ENCODE measurements at regions not wholly inside any gene's neighbourhood (a gene's known extent, or its start where the extent isn't known, plus 50 kb on each side); places are given as distances from the start of the nearest gene placed in this dataset.

- Histone ChIP-seq H3K9me3 (ENCODE audit: low read length) (no peaks in the 10 kb centered on the region), H3K4me3 (ENCODE audit: low read depth, low read length, poor library complexity, severe bottlenecking) (no peak overlapping the region), H4K20me1 (ENCODE audit: insufficient read depth, low read length) (no peaks in the 10 kb centered on the region), H2AFZ (ENCODE audit: low read length) (no peak overlapping the region), H3K27ac (ENCODE audit: low read depth, low read length, poor library complexity, severe bottlenecking) (no peak overlapping the region), H3K79me2 (ENCODE audit: insufficient read depth, low read depth, low read length) (no peaks in the 10 kb centered on the region), H3K4me2 (ENCODE audit: low read length) (no peak overlapping the region), H3K4me1 (ENCODE audit: insufficient read depth, low read length, poor library complexity, severe bottlenecking) (no peaks in the 10 kb centered on the region), H3K36me3 (ENCODE audit: insufficient read depth, low read length) (no peaks in the 10 kb centered on the region), H3K9me2 (ENCODE audit: insufficient read depth, low read length) (no peaks in the 10 kb centered on the region)
- DNase-seq (ENCODE audit: low spot score): no peak
- TF ChIP-seq CTCF (conservative IDR thresholded peaks at IDR 0.05; ENCODE audit: low read length) (no peak), EZH2phosphoT487 (IDR thresholded peaks at IDR 0.05; ENCODE audit: borderline replicate concordance, low read depth, low read length) (no peak)
- BruUV-seq (replicated peaks): no TSS peak
- ChIA-PET POLR2A (interaction anchor here (0.6 to 0.7 kb wide), 4 partner anchors 22 to 174 kb away, joined by 3 to 4 read pairs (median 3); no protein-coding TSS in a partner anchor), CTCF (ENCODE audit: unreplicated experiment) (no interaction called here)
- intact Hi-C loops (cut with micrococcal nuclease; ENCODE audit: unreplicated experiment): no loop called here
These were observed 188.3 kb upstream of the MEF2C start for GRCh38 chr5:89071101-89071940.

GRCh38 chr5:89069591-89069990 is 186.6 kb upstream of the MEF2C start:
- no peak overlapping the region for H3K27ac ChIP-seq (ENCODE audit: low read depth, low read length, poor library complexity, severe bottlenecking)
- intact Hi-C loops (cut with micrococcal nuclease; ENCODE audit: unreplicated experiment): no loop called here
- TF ChIP-seq EZH2phosphoT487 (IDR thresholded peaks at IDR 0.05; ENCODE audit: borderline replicate concordance, low read depth, low read length) (no peak), CTCF (conservative IDR thresholded peaks at IDR 0.05; ENCODE audit: low read length) (no peak)
- no peak for DNase-seq (ENCODE audit: low spot score)
- POLR2A ChIA-PET: interaction anchor here (0.6 to 1.5 kb wide), 2 partner anchors 12 to 17 kb away, joined by 3 read pairs; no protein-coding TSS in a partner anchor
- H3K9me3 ChIP-seq (ENCODE audit: low read length): no peaks in the 10 kb centered on the region
- H3K36me3 ChIP-seq (ENCODE audit: insufficient read depth, low read length): no peaks in the 10 kb centered on the region
- no peaks in the 10 kb centered on the region for H4K20me1 ChIP-seq (ENCODE audit: insufficient read depth, low read length)
- no peaks in the 10 kb centered on the region for H3K4me1 ChIP-seq (ENCODE audit: insufficient read depth, low read length, poor library complexity, severe bottlenecking)
- H3K9me2 ChIP-seq (ENCODE audit: insufficient read depth, low read length): no peaks in the 10 kb centered on the region
- CTCF ChIA-PET (ENCODE audit: unreplicated experiment): no interaction called here
- H3K4me3 ChIP-seq (ENCODE audit: low read depth, low read length, poor library complexity, severe bottlenecking): no peak overlapping the region
- no peak overlapping the region for H2AFZ ChIP-seq (ENCODE audit: low read length)
- no TSS peak for BruUV-seq (replicated peaks)
- no peaks in the 10 kb centered on the region for H3K79me2 ChIP-seq (ENCODE audit: insufficient read depth, low read depth, low read length)
- no peak overlapping the region for H3K4me2 ChIP-seq (ENCODE audit: low read length)

- H3K79me2 ChIP-seq (ENCODE audit: insufficient read depth, low read depth, low read length): no peaks in the 10 kb centered on the region
- DNase-seq (ENCODE audit: low spot score): no peak
- H3K27ac ChIP-seq (ENCODE audit: low read depth, low read length, poor library complexity, severe bottlenecking): no peak overlapping the region
- no peaks in the 10 kb centered on the region for H3K4me1 ChIP-seq (ENCODE audit: insufficient read depth, low read length, poor library complexity, severe bottlenecking)
- TF ChIP-seq EZH2phosphoT487 (IDR thresholded peaks at IDR 0.05; ENCODE audit: borderline replicate concordance, low read depth, low read length): no peak
- no peak for TF ChIP-seq CTCF (conservative IDR thresholded peaks at IDR 0.05; ENCODE audit: low read length)
- no peak overlapping the region for H2AFZ ChIP-seq (ENCODE audit: low read length)
- H3K36me3 ChIP-seq (ENCODE audit: insufficient read depth, low read length): no peaks in the 10 kb centered on the region
- BruUV-seq (replicated peaks): no TSS peak
- no peaks in the 10 kb centered on the region for H3K9me3 ChIP-seq (ENCODE audit: low read length)
- POLR2A ChIA-PET: interaction anchor here (0.6 to 1.3 kb wide), 3 partner anchors 10 to 29 kb away, joined by 3 to 4 read pairs (median 3); no protein-coding TSS in a partner anchor
- H3K9me2 ChIP-seq (ENCODE audit: insufficient read depth, low read length): no peaks in the 10 kb centered on the region
- H4K20me1 ChIP-seq (ENCODE audit: insufficient read depth, low read length): no peaks in the 10 kb centered on the region
- CTCF ChIA-PET (ENCODE audit: unreplicated experiment): no interaction called here
- H3K4me3 ChIP-seq (ENCODE audit: low read depth, low read length, poor library complexity, severe bottlenecking): no peak overlapping the region
- H3K4me2 ChIP-seq (ENCODE audit: low read length): no peak overlapping the region
- intact Hi-C loops (cut with micrococcal nuclease; ENCODE audit: unreplicated experiment): no loop called here
These were observed 184.4 kb upstream of the MEF2C start for GRCh38 chr5:89067362-89067761.

All from OCI-LY7 (cell line).